Stimulated activated CD4-positive, alpha-beta T cell treated with anti-CD3 and anti-CD28 coated beads, Interleukin-12 subunit alpha, Interleukin-12 subunit beta, amount 100 ng/mL, for 4 hours (primary cell): ENCODE measurements at regions not wholly inside any gene's neighbourhood (a gene's known extent, or its start where the extent isn't known, plus 50 kb on each side); places are given as distances from the start of the nearest gene placed in this dataset.

Experiments
- DNase-seq: peaks from one replicate; pipeline ENCODE4 v3.0.0-alpha.2; 2020

- no peak for DNase-seq
These were observed 348.5 kb downstream of the EN1 start for GRCh38 chr2:118498943-118499342.

- DNase-seq = no peak
These were observed 350.4 kb downstream of the EN1 start for GRCh38 chr2:118496870-118497611.

- DNase-seq = no peak
These were observed 351.0 kb downstream of the EN1 start for GRCh38 chr2:118496467-118496866.

- DNase-seq = no peak
These were observed 352.2 kb downstream of the EN1 start for GRCh38 chr2:118495290-118495689.

GRCh38 chr2:118493213-118493612 is 354.2 kb downstream of the EN1 start:
- DNase-seq = no peak

- DNase-seq = no peak
These were observed 355.1 kb downstream of the EN1 start for GRCh38 chr2:118492335-118492734.

GRCh38 chr2:118490330-118490729 is 357.1 kb downstream of the EN1 start:
- DNase-seq = no peak

- DNase-seq = no peak
These were observed 357.6 kb downstream of the EN1 start for GRCh38 chr2:118489712-118490299.

- no peak for DNase-seq
These were observed 366.1 kb downstream of the EN1 start for GRCh38 chr2:118481299-118481698.

- DNase-seq = no peak
These were observed 368.4 kb downstream of the EN1 start for GRCh38 chr2:118479020-118479419.

- no peak for DNase-seq
These were observed 370.2 kb downstream of the EN1 start for GRCh38 chr2:118477111-118477862.

GRCh38 chr2:118475622-118476205 is 371.7 kb downstream of the EN1 start:
- no peak for DNase-seq

- no peak for DNase-seq
These were observed 372.9 kb downstream of the EN1 start for GRCh38 chr2:118474541-118474920.

- DNase-seq = no peak
These were observed 373.5 kb downstream of the EN1 start for GRCh38 chr2:118473846-118474540.

GRCh38 chr2:118473241-118473640 is 374.2 kb downstream of the EN1 start:
- DNase-seq = no peak

GRCh38 chr2:118470297-118470696 is 377.2 kb downstream of the EN1 start:
- DNase-seq = no peak

GRCh38 chr2:118469103-118469502 is 378.3 kb downstream of the EN1 start:
- DNase-seq = no peak

GRCh38 chr2:118464546-118465265 is 376.4 kb downstream of the INSIG2 start:
- no peak for DNase-seq

GRCh38 chr2:118464046-118464445 is 375.8 kb downstream of the INSIG2 start:
- DNase-seq = no peak

- DNase-seq = no peak
These were observed 372.2 kb downstream of the INSIG2 start for GRCh38 chr2:118460425-118460824.

GRCh38 chr2:118459426-118459825 is 371.2 kb downstream of the INSIG2 start:
- DNase-seq = no peak

- no peak for DNase-seq
These were observed 369.7 kb downstream of the INSIG2 start for GRCh38 chr2:118457951-118458350.
